NAMALWA (cell line): ENCODE measurements at regions not wholly inside any gene's neighbourhood (a gene's known extent, or its start where the extent isn't known, plus 50 kb on each side); places are given as distances from the start of the nearest gene placed in this dataset.

Experiments
- DNase-seq: peaks from one replicate; pipeline ENCODE4 v3.0.0-alpha.2; 2015; ENCODE audit warnings: low spot score

- no peak for DNase-seq
Observed at GRCh38 chr9:2919347-2919746, 75.5 kb upstream of the PUM3 start.

GRCh38 chr9:2916382-2916985 lies 72.6 kb upstream of the PUM3 start:
- no peak for DNase-seq

- DNase-seq: no peak
Observed at GRCh38 chr9:2913026-2913425, 69.1 kb upstream of the PUM3 start.

- no peak for DNase-seq
Observed at GRCh38 chr9:2907411-2907810, 63.5 kb upstream of the PUM3 start.

GRCh38 chr9:2904242-2904930 lies 60.5 kb upstream of the PUM3 start:
- no peak for DNase-seq
